ENCODE measurements at regions not wholly inside any gene's neighbourhood (a gene's known extent, or its start where the extent isn't known, plus 50 kb on each side); places are given as distances from the start of the nearest gene placed in this dataset.

DNA sequence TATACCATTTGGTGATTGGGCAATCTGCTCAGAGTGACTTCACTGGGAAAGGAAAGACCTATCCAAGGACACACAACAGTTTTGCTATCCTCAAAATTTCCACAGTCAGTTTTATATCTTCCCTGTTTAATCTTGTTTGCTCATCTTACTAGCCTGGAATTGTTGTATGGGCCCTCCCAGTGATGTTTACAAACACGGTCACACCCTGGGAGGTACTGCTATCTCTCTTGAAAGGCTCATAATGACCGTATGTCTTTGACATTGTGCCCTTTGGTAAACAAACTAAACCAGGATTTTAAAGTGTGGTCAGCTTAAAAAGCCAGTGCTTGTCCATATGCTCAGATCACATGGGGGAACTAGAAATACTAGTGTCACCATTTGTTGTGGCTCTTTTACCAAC is 277.0 kb downstream of the CDH2 start:
- DNase-seq = no peak
- WGBS, 5 donors = 18 to 39% (median 33%) methylated on average over 2 of the region's 2 CpGs
- Histone ChIP-seq H3K9me3 (no peaks in the 10 kb centered on the region), H3K36me3 (no peaks in the 10 kb centered on the region), H3K27me3 (no peaks in the 10 kb centered on the region), H3K4me1 (no peaks in the 10 kb centered on the region), H3K27ac (no peak overlapping the region), H3K4me3 (no peak overlapping the region)
- TF ChIP-seq EP300 (IDR thresholded peaks at IDR 0.05) (no peak), POLR2AphosphoS5 (IDR thresholded peaks at IDR 0.05) (no peak), POLR2A (IDR thresholded peaks at IDR 0.05) (no peak)
- TF ChIP-seq, protein P1, sequence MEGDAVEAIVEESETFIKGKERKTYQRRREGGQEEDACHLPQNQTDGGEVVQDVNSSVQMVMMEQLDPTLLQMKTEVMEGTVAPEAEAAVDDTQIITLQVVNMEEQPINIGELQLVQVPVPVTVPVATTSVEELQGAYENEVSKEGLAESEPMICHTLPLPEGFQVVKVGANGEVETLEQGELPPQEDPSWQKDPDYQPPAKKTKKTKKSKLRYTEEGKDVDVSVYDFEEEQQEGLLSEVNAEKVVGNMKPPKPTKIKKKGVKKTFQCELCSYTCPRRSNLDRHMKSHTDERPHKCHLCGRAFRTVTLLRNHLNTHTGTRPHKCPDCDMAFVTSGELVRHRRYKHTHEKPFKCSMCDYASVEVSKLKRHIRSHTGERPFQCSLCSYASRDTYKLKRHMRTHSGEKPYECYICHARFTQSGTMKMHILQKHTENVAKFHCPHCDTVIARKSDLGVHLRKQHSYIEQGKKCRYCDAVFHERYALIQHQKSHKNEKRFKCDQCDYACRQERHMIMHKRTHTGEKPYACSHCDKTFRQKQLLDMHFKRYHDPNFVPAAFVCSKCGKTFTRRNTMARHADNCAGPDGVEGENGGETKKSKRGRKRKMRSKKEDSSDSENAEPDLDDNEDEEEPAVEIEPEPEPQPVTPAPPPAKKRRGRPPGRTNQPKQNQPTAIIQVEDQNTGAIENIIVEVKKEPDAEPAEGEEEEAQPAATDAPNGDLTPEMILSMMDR (IDR thresholded peaks at IDR 0.05) = no peak
- intact Hi-C loops (cut with DNase I; ENCODE audit: low total_unique reads) = no loop called here

DNA sequence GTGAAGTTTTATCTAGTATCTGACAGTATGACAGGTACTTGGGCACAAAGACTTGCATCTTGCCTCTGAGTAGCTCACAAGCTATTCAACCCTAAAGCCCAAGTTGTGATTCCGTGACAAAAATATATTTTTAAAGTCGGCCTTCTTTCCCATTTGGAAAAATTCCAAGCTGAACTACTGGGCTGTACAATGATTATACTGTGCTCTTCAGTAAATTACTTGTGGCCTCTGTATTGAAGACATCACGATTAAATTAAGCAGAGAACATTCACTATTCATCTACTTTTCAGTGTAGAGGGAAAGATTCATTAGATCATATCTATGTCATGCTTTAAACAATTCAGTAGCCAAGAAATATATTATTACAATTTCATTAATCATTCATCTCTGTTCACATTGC is 282.2 kb downstream of the CDH2 start:
- 66 to 83% (median 79%) methylated on average over 3 of the region's 3 CpGs for WGBS, 5 donors
- Histone ChIP-seq H3K27ac (no peak overlapping the region), H3K9me3 (no peaks in the 10 kb centered on the region), H3K4me1 (no peaks in the 10 kb centered on the region), H3K36me3 (no peaks in the 10 kb centered on the region), H3K4me3 (no peak overlapping the region), H3K27me3 (no peaks in the 10 kb centered on the region)
- no peak for DNase-seq
- TF ChIP-seq EP300 (IDR thresholded peaks at IDR 0.05) (no peak), POLR2AphosphoS5 (IDR thresholded peaks at IDR 0.05) (no peak), POLR2A (IDR thresholded peaks at IDR 0.05) (no peak)
- TF ChIP-seq, protein P1 (IDR thresholded peaks at IDR 0.05) = no peak
- intact Hi-C loops (cut with DNase I; ENCODE audit: low total_unique reads) = no loop called here

DNA sequence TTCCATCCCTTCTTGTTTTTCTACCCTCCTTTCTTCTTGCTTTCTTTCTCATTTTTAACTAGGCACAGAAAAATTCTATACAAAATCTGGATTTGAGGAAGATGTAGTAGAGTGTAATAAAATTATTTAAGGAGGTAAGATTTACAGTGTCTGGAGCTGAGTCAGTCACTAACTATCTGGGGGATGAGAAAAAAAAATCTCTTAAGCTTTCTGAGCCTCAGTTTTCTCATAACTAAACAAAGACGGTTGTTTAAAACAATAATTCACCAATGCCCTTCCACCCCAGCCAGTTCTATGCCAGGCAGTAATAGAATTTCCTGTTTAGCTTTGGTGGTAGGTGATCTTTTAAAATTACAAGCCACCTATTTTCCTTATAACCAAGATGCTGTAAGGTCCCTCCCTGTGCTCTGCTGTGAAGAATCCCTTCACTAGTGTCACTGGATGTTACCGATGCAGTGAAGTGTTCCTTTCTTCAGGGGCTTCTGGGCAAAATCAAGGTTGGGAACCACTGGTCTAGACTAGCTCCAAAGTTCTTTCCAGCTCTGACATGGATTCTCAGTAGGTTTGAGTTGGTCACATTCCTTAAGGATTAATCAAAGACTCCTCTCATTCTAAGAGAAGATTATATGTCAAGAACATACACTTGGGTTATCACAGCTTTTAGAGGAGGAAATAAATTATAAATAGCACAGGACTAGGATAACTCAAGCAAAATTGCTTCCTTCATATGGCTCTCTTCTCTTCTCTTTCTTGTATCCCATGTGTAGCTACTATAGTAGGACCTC is 289.0 kb downstream of the CDH2 start:
- no peaks in the 10 kb centered on the region for H3K9me3 ChIP-seq
- H3K27ac ChIP-seq = no peak overlapping the region
- H3K4me1 ChIP-seq = no peaks in the 10 kb centered on the region
- TF ChIP-seq POLR2AphosphoS5 (IDR thresholded peaks at IDR 0.05) (no peak), EP300 (IDR thresholded peaks at IDR 0.05) (no peak), POLR2A (IDR thresholded peaks at IDR 0.05) (no peak)
- TF ChIP-seq, protein P1 (IDR thresholded peaks at IDR 0.05) = no peak
- DNase-seq = no peak
- H3K4me3 ChIP-seq = no peak overlapping the region
- H3K36me3 ChIP-seq = no peaks in the 10 kb centered on the region
- intact Hi-C loops (cut with DNase I; ENCODE audit: low total_unique reads) = no loop called here
- H3K27me3 ChIP-seq = no peaks in the 10 kb centered on the region
- WGBS, 5 donors = 23 to 81% (median 56%) methylated on average over 2 of the region's 2 CpGs

DNA sequence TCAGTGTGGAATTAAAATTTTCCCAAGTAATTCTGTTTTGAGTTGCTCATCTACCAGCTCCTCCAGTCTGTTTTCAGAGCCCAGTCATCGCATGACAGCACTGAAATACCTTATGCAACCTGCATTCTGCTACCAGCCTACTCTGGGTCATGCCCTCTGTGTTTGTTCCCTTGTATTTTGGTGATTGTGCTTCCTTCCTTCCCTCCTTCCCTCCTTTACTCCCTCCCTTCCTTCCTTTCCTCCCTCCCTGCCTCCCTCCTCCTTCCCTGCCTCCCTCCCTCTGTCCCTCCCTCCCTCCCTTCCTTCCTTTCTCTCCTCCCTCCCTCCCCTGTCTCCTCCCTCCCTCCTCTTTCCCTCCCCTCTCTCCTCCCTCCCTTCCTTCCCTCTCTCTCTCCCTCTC is 289.6 kb downstream of the CDH2 start:
- 83 to 95% (median 93%) methylated on average over 1 of the region's 1 CpG for WGBS, 5 donors
- H3K27ac ChIP-seq = no peak overlapping the region
- no peaks in the 10 kb centered on the region for H3K4me1 ChIP-seq
- TF ChIP-seq EP300 (IDR thresholded peaks at IDR 0.05) (no peak), POLR2AphosphoS5 (IDR thresholded peaks at IDR 0.05) (no peak), POLR2A (IDR thresholded peaks at IDR 0.05) (no peak)
- TF ChIP-seq, protein P1 (IDR thresholded peaks at IDR 0.05) = no peak
- H3K36me3 ChIP-seq = no peaks in the 10 kb centered on the region
- H3K4me3 ChIP-seq = no peak overlapping the region
- no peaks in the 10 kb centered on the region for H3K9me3 ChIP-seq
- DNase-seq = no peak
- H3K27me3 ChIP-seq = no peaks in the 10 kb centered on the region
- intact Hi-C loops (cut with DNase I; ENCODE audit: low total_unique reads) = no loop called here
